Brain microvascular endothelial cell (primary cell): ENCODE measurements at regions not wholly inside any gene's neighbourhood (a gene's known extent, or its start where the extent isn't known, plus 50 kb on each side); places are given as distances from the start of the nearest gene placed in this dataset.

Experiments used
- DNase-seq: peaks from one replicate; pipeline ENCODE4 v3.0.0-alpha.2; 2020
- H3K27ac ChIP-seq: fragments of 250-450 bp; sonication (Bioruptor Pico); 2 replicates; pipeline ENCODE4 v1.5.1; 2020; ENCODE audit warnings: mild to moderate bottlenecking, moderate library complexity
- H3K27me3 ChIP-seq: fragments of 250-450 bp; sonication (Bioruptor Pico); replicated peaks from 2 replicates; pipeline ENCODE4 v1.5.1; 2020; ENCODE audit warnings: mild to moderate bottlenecking
- H3K36me3 ChIP-seq: fragments of 250-450 bp; sonication (Bioruptor Pico); replicated peaks from 2 replicates; pipeline ENCODE4 v1.5.1; 2020; ENCODE audit warnings: mild to moderate bottlenecking
- H3K4me3 ChIP-seq: 2 replicates; pipeline ENCODE4 v1.5.1; 2011; ENCODE audit warnings: low read depth, mild to moderate bottlenecking, control low read depth, low read length, moderate library complexity
- in situ Hi-C: cut with HindIII; loops from 2 replicates; pipeline ENCODE4 v1.10.0; 2017; ENCODE audit warnings: low sequenced_read_pairs, low pct_ligation_motif_present
- TF ChIP-seq, protein P1 (sequence below): IDR thresholded peaks from 2 replicates; pipeline ENCODE4 v1.5.1; 2011; ENCODE audit warnings: low read depth, mild to moderate bottlenecking, moderate library complexity, low read length, control low read depth, inconsistent platforms; ENCODE audit errors: missing control alignments

DNA sequence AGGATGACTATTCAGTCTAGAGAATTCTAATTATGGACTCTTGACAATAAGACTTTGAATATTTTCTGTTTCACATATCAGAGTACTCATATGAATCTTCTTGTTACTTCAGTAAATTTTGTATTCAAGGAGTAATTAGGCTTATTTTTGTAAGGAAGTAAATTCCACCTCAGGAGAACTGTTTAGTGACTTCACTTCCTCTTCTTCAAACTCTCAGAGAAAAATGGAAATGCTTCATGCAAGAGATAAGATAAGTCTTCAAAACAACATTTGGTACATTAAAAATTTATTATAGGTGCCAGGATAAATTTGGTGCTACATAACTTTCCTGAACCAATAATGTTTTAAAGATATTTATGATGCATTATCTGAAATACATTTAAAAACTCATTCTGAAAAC lies 1421.9 kb downstream of the PCDH7 start:
- Histone ChIP-seq H3K4me3 (no peak overlapping the region), H3K36me3 (no peaks in the 10 kb centered on the region), H3K27me3 (no peaks in the 10 kb centered on the region), H3K27ac (no peak overlapping the region)
- TF ChIP-seq, protein P1, sequence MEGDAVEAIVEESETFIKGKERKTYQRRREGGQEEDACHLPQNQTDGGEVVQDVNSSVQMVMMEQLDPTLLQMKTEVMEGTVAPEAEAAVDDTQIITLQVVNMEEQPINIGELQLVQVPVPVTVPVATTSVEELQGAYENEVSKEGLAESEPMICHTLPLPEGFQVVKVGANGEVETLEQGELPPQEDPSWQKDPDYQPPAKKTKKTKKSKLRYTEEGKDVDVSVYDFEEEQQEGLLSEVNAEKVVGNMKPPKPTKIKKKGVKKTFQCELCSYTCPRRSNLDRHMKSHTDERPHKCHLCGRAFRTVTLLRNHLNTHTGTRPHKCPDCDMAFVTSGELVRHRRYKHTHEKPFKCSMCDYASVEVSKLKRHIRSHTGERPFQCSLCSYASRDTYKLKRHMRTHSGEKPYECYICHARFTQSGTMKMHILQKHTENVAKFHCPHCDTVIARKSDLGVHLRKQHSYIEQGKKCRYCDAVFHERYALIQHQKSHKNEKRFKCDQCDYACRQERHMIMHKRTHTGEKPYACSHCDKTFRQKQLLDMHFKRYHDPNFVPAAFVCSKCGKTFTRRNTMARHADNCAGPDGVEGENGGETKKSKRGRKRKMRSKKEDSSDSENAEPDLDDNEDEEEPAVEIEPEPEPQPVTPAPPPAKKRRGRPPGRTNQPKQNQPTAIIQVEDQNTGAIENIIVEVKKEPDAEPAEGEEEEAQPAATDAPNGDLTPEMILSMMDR: no peak
- DNase-seq: no peak
- in situ Hi-C loops: no loop called here

DNA sequence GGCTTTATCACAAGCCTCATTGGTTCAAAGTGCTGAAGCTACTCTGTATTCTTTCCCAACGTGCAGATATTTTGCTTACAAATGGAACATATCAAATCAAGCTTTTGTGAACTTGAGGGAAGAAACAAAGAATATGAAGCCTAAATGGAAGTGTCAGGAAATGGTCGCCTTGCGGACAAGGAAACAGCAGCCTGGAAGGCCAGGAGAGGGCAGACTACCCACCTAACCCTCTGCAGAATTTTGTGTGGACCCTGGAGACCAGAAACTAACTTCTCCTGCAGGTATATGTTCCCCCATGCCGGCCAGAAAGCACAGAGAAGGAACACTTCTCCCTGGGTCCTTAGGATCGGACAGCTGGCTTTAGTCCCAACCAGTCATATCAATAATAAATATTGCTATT lies 1425.8 kb downstream of the PCDH7 start:
- TF ChIP-seq, protein P1: peak; percentile 4
- no peak overlapping the region for H3K4me3 ChIP-seq
- no peak overlapping the region for H3K27ac ChIP-seq
- no peaks in the 10 kb centered on the region for H3K36me3 ChIP-seq
- in situ Hi-C loops: no loop called here
- H3K27me3 ChIP-seq: no peaks in the 10 kb centered on the region
- no peak for DNase-seq

DNA sequence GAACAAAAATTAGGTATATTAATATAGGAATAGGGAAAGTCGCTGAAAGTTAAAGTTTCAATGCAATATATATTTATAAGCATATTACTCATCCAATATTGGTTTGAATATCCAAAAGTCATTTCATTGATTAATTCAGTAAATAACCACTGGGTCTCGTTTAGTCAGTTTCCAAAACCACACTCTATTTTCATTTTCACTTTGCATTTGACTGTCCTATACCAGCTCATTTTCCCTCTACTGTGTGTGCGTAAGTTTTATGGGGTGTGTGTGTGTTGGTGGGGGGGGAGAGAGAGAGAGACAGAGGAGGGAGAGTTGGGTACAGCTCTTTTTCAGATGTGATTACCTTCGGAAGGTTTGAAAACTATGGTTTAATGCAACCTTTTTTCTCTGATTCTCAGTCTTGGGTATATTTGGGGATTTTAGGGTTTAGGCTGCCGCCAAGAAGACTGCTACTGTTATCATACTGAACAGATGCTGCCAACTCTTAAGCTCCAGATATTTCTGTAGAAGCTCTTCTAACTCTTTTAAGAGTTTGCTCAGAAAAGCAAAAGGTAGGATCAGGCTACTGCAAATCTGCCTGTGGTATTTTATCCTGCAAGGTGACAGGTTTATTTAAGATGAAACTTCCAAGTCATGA lies 1427.4 kb downstream of the PCDH7 start:
- DNase-seq: no peak
- TF ChIP-seq, protein P1: no peak
- in situ Hi-C loops: no loop called here
- no peak overlapping the region for H3K4me3 ChIP-seq
- no peak overlapping the region for H3K27ac ChIP-seq
- no peaks in the 10 kb centered on the region for H3K27me3 ChIP-seq
- no peaks in the 10 kb centered on the region for H3K36me3 ChIP-seq

DNA sequence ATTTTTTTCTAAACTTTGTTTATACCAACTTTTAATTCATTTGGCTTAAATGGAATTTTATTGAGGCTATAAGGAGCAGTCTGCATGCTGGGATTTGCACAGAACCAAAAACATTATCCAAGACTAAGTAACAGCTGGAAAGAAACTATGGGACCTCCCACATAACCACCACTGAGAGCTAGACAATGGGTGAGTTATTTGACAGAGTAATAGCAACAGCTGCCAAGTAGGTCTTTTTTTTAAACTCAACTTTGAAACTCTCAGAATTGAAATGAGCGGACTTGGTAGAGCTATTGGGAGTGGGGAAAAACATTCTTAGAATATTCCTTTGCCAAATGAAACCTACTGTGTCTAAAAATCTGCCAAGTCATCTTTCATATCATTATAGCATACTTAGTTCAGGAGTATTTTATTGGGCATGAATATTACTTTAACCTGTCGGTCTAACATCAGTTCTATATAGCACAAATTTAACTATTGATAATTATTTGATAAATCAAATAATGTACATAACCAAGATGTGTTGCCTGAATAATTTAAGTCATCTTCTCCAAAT lies 1428.0 kb downstream of the PCDH7 start:
- Histone ChIP-seq H3K4me3 (no peak overlapping the region), H3K36me3 (no peaks in the 10 kb centered on the region), H3K27me3 (no peaks in the 10 kb centered on the region), H3K27ac (no peak overlapping the region)
- TF ChIP-seq, protein P1: no peak
- in situ Hi-C loops: no loop called here
- no peak for DNase-seq

DNA sequence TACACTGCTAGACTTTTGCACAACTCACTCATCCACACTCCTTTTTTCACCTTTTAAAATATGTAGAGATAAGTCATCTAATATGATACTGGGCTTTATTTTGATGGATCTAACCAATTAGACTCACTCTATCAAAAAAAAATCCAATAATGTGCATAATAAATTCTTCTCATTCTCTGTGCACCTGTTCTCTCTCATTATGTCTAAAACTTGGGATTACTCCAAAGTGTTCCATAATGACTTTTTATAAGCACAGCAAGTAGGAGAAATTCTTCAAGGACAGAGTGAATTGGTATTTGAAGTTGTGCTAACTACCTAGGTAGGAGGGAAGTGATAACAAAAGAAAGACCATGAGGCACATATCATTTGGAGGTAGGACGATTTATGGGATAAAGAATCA lies 1438.8 kb downstream of the PCDH7 start:
- TF ChIP-seq, protein P1: no peak
- Histone ChIP-seq H3K4me3 (no peak overlapping the region), H3K27me3 (no peaks in the 10 kb centered on the region), H3K27ac (no peak overlapping the region), H3K36me3 (no peaks in the 10 kb centered on the region)
- in situ Hi-C loops: no loop called here
- no peak for DNase-seq

DNA sequence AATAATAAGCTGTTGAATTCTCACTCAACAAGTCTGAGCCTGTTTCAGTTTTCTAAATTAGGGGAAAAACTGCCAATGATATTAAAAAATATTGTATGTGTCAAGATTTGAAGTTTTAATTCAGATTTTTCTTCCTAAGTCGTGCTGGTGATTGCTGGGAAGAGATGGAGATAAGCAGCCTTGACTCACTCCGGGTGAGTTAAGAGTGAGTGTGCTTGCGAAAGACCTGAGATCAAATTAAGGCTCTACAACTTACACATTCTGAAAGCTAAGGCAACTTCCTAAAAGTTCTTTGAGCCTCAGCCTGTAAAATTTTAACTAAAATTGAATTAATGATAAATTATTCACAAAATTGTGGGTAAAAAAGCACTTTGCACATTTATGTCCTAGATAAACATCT lies 1441.2 kb downstream of the PCDH7 start:
- TF ChIP-seq, protein P1: no peak
- DNase-seq: peak; percentile 46
- Histone ChIP-seq H3K36me3 (no peaks in the 10 kb centered on the region), H3K27ac (no peak overlapping the region), H3K4me3 (no peak overlapping the region), H3K27me3 (no peaks in the 10 kb centered on the region)
- in situ Hi-C loops: no loop called here
